Activated T-helper 1 cell treated with anti-CD3 and anti-CD28 coated beads, Interleukin-12 subunit alpha, Interleukin-12 subunit beta, Interleukin-2, Interleukin-4 antibody, amounts not matched to agents 30 ng/mL and 10 ng/mL and 1 ng/mL, durations not matched to agents 14 hours and 24 hours and 36 hours (primary cell): ENCODE measurements at regions not wholly inside any gene's neighbourhood (a gene's known extent, or its start where the extent isn't known, plus 50 kb on each side); places are given as distances from the start of the nearest gene placed in this dataset.
"Not testable (repeated sequence)": the region's sequence is repeated elsewhere in the genome, so short reads cannot be mapped to it uniquely, and the experiment has no call there.

Source experiments
- DNase-seq: peaks from one replicate; pipeline ENCODE4 v3.0.0; 2021; ENCODE audit warnings: low spot score
- H3K27ac Mint-ChIP-seq: one replicate; pipeline ENCODE4 v1.8.0; 2021; ENCODE audit warnings: mild to moderate bottlenecking, mixed read lengths
- H3K27me3 Mint-ChIP-seq: one replicate; pipeline ENCODE4 v1.8.0; 2022; ENCODE audit warnings: mild to moderate bottlenecking, moderate library complexity, mixed read lengths; ENCODE audit not compliant: insufficient read depth
- H3K36me3 Mint-ChIP-seq: one replicate; pipeline ENCODE4 v1.8.0; 2021; ENCODE audit warnings: low read depth, mixed read lengths
- H3K4me1 Mint-ChIP-seq: one replicate; pipeline ENCODE4 v1.8.0; 2021; ENCODE audit warnings: low read depth, mixed read lengths
- H3K4me3 Mint-ChIP-seq: one replicate; pipeline ENCODE4 v1.8.0; 2021; ENCODE audit warnings: mild to moderate bottlenecking, moderate library complexity, mixed read lengths
- H3K9me3 Mint-ChIP-seq: one replicate; pipeline ENCODE4 v1.8.0; 2021; ENCODE audit warnings: mixed read lengths
- intact Hi-C: fragments of 100-400 bp; cut with micrococcal nuclease; formaldehyde crosslinking; loops from one replicate; pipeline ENCODE4 v1.15.1; 2024

DNA sequence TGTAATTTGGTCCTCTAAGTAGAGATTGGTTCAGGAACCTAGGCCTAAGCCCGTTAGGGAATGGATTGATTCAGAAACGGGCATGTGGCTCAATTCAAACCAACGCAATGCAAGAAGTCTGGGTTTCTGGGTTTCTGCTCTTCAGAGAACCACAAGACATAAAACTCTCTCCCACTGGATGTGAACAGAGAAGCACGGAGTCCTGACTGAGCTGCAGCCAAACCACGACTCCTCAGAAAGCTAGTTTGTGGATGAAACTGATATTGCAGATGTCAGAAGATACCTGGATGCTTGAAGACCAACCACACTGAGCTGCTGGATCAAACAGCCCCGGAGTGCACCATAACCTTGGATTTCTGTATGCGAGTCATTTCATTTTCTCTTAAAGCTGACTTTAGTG is 50.0 kb downstream of the SOD2 start:
- peaks cover 1% of the 10 kb centered on the region for H3K27me3 Mint-ChIP-seq

DNA sequence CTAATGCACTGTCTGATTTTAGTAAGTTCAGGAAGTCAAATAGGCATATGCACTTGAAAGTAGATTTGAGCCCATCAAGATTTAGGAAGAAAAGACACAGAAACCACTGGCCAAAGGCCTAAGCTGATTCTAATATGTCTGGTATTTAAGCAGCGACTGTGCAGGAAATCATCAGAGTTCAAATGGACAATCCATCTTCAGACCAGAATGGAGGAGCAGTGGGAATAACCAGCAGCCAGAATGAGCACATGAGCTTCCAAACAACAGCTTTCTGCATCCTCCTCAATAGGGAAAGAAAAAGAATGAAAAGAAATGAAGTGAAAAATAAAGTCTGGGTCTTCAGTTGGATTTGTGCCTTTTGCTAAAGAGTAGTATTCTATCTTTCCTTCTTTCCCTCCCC is 50.6 kb downstream of the SOD2 start:
- no peak for DNase-seq
- Mint-ChIP-seq H3K4me3 (no peak overlapping the region), H3K27ac (no peak overlapping the region), H3K27me3 (no peaks in the 10 kb centered on the region), H3K36me3 (no peaks in the 10 kb centered on the region), H3K9me3 (no peaks in the 10 kb centered on the region), H3K4me1 (peaks cover 9% of the 10 kb centered on the region)
- intact Hi-C loops = no loop called here

More for the DNA sequence above, 50.0 kb downstream of the SOD2 start:
- Mint-ChIP-seq H3K4me3 (no peak overlapping the region), H3K9me3 (no peaks in the 10 kb centered on the region), H3K4me1 (peaks cover 9% of the 10 kb centered on the region), H3K36me3 (no peaks in the 10 kb centered on the region), H3K27ac (no peak overlapping the region)
- intact Hi-C loops = no loop called here
- no peak for DNase-seq

DNA sequence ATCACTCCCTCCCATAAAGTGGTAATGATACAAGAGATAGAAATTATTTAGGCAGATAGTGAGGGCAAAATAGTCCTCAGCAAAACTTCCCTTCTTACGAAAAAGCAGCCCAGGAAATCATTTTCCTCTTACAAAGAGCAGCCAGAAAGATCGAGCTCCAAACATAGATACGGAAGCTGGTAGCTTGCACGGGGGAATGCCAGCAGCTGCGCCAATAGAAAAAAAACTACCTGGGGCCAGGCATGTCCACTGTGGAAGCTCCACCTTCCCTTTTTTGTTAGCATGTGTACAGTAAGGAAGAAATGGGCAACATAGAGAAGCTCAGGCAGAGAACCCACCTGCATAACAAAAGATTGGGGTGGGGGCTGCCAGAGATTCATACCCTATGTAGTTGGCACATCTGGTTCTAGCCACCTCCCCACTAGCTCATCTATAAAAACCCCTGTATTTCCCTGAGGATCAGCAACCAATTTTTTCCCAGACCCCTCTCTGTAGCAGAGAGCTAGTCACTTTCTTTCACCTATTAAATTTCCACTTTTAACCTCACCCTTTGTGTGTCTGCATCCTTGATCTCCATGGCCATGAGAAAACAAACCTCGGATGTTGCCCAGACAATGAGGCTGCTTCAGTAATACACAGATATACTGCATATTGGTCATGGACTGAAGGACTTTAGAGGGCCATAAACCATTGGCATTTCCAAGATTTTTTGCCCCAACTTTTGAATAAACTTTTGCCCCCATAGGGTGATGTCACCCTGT is 52.1 kb downstream of the SOD2 start:
- Mint-ChIP-seq H3K36me3 (no peaks in the 10 kb centered on the region), H3K4me1 (no peaks in the 10 kb centered on the region), H3K27ac (no peak overlapping the region), H3K4me3 (no peak overlapping the region), H3K27me3 (peaks cover 2% of the 10 kb centered on the region), H3K9me3 (no peaks in the 10 kb centered on the region)
- no peak for DNase-seq
- intact Hi-C loops = no loop called here

GRCh38 chr6:159640322-159640721 is 52.7 kb downstream of the SOD2 start:
- Mint-ChIP-seq H3K4me1 (no peaks in the 10 kb centered on the region), H3K36me3 (no peaks in the 10 kb centered on the region), H3K4me3 (no peak overlapping the region), H3K27me3 (peaks cover 2% of the 10 kb centered on the region), H3K9me3 (no peaks in the 10 kb centered on the region), H3K27ac (no peak overlapping the region)
- intact Hi-C loops = no loop called here
- no peak for DNase-seq

DNA sequence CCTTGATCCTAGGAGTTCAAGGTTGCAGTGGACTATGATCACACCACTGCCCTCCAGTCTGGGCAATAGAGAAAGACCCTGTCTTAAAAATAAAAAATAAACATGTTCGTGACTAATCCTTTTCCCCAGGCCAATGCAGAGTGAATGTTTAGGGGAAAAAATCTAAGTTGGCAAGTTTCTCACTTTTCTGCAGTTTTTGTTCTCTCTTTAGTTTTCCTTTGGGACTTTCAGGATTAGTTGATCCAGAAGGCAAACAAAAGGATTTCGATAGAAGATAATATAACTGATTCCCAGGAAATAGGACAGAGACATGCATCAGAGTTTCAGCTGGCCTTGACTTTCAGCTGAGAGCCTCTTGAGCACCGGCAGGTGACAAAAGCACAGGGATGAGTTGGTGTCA is 53.3 kb downstream of the SOD2 start:
- no peak overlapping the region for H3K27ac Mint-ChIP-seq
- H3K4me3 Mint-ChIP-seq = no peak overlapping the region
- H3K4me1 Mint-ChIP-seq = no peaks in the 10 kb centered on the region
- H3K27me3 Mint-ChIP-seq = peaks cover 2% of the 10 kb centered on the region
- DNase-seq = no peak
- intact Hi-C loops = no loop called here
- H3K36me3 Mint-ChIP-seq = no peaks in the 10 kb centered on the region
- H3K9me3 Mint-ChIP-seq = no peaks in the 10 kb centered on the region

- Mint-ChIP-seq H3K4me1 (no peaks in the 10 kb centered on the region), H3K36me3 (no peaks in the 10 kb centered on the region), H3K27me3 (peaks cover 7% of the 10 kb centered on the region), H3K4me3 (no peak overlapping the region), H3K27ac (no peak overlapping the region), H3K9me3 (no peaks in the 10 kb centered on the region)
- intact Hi-C loops = no loop called here
- DNase-seq = no peak
Measured at GRCh38 chr6:159633196-159633595, 59.8 kb downstream of the SOD2 start.

GRCh38 chr6:159631886-159632285 is 61.2 kb downstream of the SOD2 start:
- DNase-seq = no peak
- H3K36me3 Mint-ChIP-seq = no peaks in the 10 kb centered on the region
- H3K4me1 Mint-ChIP-seq = no peaks in the 10 kb centered on the region
- peaks cover 8% of the 10 kb centered on the region for H3K27me3 Mint-ChIP-seq
- H3K4me3 Mint-ChIP-seq = no peak overlapping the region
- H3K27ac Mint-ChIP-seq = no peak overlapping the region
- intact Hi-C loops = no loop called here
- no peaks in the 10 kb centered on the region for H3K9me3 Mint-ChIP-seq

- no peak overlapping the region for H3K4me3 Mint-ChIP-seq
Measured at GRCh38 chr6:159627939-159628338, 65.1 kb downstream of the SOD2 start.

DNA sequence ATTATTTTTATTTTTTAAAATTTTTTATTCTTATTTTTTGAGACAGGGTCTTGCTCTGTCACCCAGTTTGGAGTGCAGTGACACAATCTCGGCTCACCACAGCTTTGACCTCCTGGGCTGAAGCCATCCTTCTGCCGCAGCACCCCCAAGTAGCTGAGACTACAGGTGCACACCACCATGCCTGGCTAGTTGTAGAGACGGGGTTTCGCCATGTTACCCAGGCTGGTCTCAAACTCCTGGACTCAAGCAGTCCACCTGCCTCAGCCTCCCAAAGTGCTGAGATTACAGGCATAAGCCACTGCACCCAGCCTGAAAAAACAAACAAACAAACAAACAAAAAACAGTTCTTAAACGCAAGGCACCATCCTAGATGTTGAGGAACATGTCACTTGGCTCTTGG is 66.5 kb downstream of the SOD2 start:
- H3K36me3 Mint-ChIP-seq, H3K4me3 Mint-ChIP-seq, H3K27me3 Mint-ChIP-seq, H3K4me1 Mint-ChIP-seq, H3K27ac Mint-ChIP-seq, DNase-seq, intact Hi-C loops, H3K9me3 Mint-ChIP-seq: not testable (repeated sequence)

More at GRCh38 chr6:159627939-159628338, 65.1 kb downstream of the SOD2 start:
- peaks cover 2% of the 10 kb centered on the region for H3K27me3 Mint-ChIP-seq
- H3K4me1 Mint-ChIP-seq = no peaks in the 10 kb centered on the region
- no peaks in the 10 kb centered on the region for H3K9me3 Mint-ChIP-seq
- no peaks in the 10 kb centered on the region for H3K36me3 Mint-ChIP-seq
- intact Hi-C loops = no loop called here
- no peak for DNase-seq
- no peak overlapping the region for H3K27ac Mint-ChIP-seq

DNA sequence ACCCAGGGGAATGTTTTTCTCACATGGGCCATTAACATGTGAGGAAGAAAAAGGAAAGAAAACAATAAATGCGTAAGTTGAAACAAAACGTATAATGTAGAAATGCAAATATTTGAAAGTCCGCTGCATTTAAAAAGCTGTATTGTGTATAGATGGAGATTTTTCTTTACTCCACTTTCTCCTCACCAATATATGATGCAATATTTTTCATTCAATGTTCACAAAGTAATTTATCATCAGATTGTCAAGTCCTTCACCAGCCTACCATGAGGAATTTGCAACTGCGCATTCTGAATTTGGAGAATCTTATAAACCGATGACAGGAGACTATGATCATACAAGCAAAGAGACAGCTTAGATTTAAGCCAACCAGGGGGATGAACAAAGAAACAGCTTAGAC is 69.9 kb downstream of the SOD2 start:
- intact Hi-C loops = no loop called here
- Mint-ChIP-seq H3K27me3 (peaks cover 6% of the 10 kb centered on the region), H3K4me3 (no peak overlapping the region), H3K36me3 (no peaks in the 10 kb centered on the region), H3K4me1 (no peaks in the 10 kb centered on the region), H3K9me3 (peaks cover 2% of the 10 kb centered on the region), H3K27ac (no peak overlapping the region)
- DNase-seq = no peak

GRCh38 chr6:159620947-159621346 is 72.1 kb downstream of the SOD2 start:
- no peaks in the 10 kb centered on the region for H3K36me3 Mint-ChIP-seq
- no peaks in the 10 kb centered on the region for H3K4me1 Mint-ChIP-seq
- H3K27ac Mint-ChIP-seq = no peak overlapping the region
- no peak overlapping the region for H3K4me3 Mint-ChIP-seq
- DNase-seq = no peak
- intact Hi-C loops = no loop called here
- H3K9me3 Mint-ChIP-seq = peaks cover 20% of the 10 kb centered on the region
- peaks cover 4% of the 10 kb centered on the region for H3K27me3 Mint-ChIP-seq

- no peak overlapping the region for H3K4me3 Mint-ChIP-seq
- no peaks in the 10 kb centered on the region for H3K4me1 Mint-ChIP-seq
- DNase-seq = no peak
- H3K27me3 Mint-ChIP-seq = peaks cover 4% of the 10 kb centered on the region
- no peak overlapping the region for H3K27ac Mint-ChIP-seq
- intact Hi-C loops = no loop called here
- no peaks in the 10 kb centered on the region for H3K36me3 Mint-ChIP-seq
- H3K9me3 Mint-ChIP-seq = peaks cover 29% of the 10 kb centered on the region
Measured at GRCh38 chr6:159617444-159617843, 75.6 kb downstream of the SOD2 start.

DNA sequence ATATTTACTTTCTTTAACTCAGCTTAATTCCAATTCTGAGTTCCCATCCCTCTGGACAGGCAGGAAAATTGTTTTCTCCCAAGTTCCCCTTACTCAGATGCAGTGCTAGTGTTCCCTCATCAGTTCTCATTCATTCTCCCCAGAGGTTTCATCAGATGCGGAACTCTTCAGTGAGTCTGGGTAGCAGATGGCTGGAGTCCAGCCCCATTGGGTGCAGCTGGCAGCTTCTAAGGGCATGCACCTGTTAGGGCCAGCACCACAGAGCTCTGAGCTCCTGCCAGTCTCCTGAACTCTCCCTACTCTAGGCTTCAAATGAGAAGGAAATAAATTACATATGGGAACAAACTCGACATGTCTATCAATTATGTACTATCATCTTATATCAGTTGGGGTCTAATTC is 76.6 kb downstream of the SOD2 start:
- DNase-seq = no peak
- Mint-ChIP-seq H3K4me1 (no peaks in the 10 kb centered on the region), H3K27ac (no peak overlapping the region), H3K4me3 (no peak overlapping the region), H3K9me3 (peaks cover 29% of the 10 kb centered on the region), H3K27me3 (peaks cover 4% of the 10 kb centered on the region), H3K36me3 (no peaks in the 10 kb centered on the region)
- intact Hi-C loops = no loop called here

- Mint-ChIP-seq H3K4me3 (no peak overlapping the region), H3K27me3 (peaks cover 4% of the 10 kb centered on the region), H3K9me3 (peaks cover 29% of the 10 kb centered on the region), H3K4me1 (no peaks in the 10 kb centered on the region), H3K27ac (no peak overlapping the region), H3K36me3 (no peaks in the 10 kb centered on the region)
- DNase-seq = no peak
- intact Hi-C loops = no loop called here
Measured at GRCh38 chr6:159615918-159616317, 77.1 kb downstream of the SOD2 start.
